HFFc6 (cell line): ENCODE measurements at regions not wholly inside any gene's neighbourhood (a gene's known extent, or its start where the extent isn't known, plus 50 kb on each side); places are given as distances from the start of the nearest gene placed in this dataset.

ENCODE experiments used
- DNase-seq: peaks from one replicate; pipeline ENCODE4 v3.0.0-alpha.2; 2018
- H3K27ac Mint-ChIP-seq: 2 replicates; pipeline ENCODE4 v1.8.0; 2020; ENCODE audit warnings: mild to moderate bottlenecking, mixed read lengths
- H3K27me3 Mint-ChIP-seq: 2 replicates; pipeline ENCODE4 v1.8.0; 2021; ENCODE audit warnings: mild to moderate bottlenecking, moderate library complexity, mixed read lengths; ENCODE audit not compliant: insufficient read depth
- H3K36me3 Mint-ChIP-seq: 2 replicates; pipeline ENCODE4 v1.8.0; 2021; ENCODE audit warnings: low read depth, mixed read lengths
- H3K4me1 Mint-ChIP-seq: 2 replicates; pipeline ENCODE4 v1.8.0; 2020; ENCODE audit warnings: low read depth, mixed read lengths
- H3K4me3 Mint-ChIP-seq: 2 replicates; pipeline ENCODE4 v1.8.0; 2020; ENCODE audit warnings: mild to moderate bottlenecking, moderate library complexity, mixed read lengths
- H3K9me3 Mint-ChIP-seq: 2 replicates; pipeline ENCODE4 v1.8.0; 2020; ENCODE audit warnings: mild to moderate bottlenecking, mixed read lengths
- TF ChIP-seq, protein P1 (sequence below): fragments of 200-600 bp; sonication (generic); IDR thresholded peaks from 2 replicates; pipeline ENCODE4 v1.5.0; 2021; ENCODE audit warnings: antibody characterized with exemption, mild to moderate bottlenecking

DNA sequence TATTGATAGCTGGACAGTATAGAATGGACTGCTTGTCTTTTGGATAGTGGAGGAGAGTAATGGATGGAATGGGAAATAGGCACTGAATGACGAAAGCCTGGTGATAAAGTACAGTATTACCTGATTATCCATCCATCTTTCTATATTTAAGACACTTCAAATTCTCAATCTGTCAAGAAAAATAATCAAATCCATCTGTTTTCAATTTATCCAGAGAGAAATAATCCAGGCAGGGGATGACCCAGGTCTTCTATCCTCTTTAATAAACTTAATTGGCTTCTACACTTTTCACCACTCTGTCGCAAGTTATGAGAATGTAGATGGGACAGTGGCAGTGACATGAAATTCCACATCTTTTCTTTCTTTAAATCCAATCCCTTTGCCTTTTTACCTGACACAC lies 420.3 kb upstream of the PDZRN3 start:
- TF ChIP-seq, protein P1, sequence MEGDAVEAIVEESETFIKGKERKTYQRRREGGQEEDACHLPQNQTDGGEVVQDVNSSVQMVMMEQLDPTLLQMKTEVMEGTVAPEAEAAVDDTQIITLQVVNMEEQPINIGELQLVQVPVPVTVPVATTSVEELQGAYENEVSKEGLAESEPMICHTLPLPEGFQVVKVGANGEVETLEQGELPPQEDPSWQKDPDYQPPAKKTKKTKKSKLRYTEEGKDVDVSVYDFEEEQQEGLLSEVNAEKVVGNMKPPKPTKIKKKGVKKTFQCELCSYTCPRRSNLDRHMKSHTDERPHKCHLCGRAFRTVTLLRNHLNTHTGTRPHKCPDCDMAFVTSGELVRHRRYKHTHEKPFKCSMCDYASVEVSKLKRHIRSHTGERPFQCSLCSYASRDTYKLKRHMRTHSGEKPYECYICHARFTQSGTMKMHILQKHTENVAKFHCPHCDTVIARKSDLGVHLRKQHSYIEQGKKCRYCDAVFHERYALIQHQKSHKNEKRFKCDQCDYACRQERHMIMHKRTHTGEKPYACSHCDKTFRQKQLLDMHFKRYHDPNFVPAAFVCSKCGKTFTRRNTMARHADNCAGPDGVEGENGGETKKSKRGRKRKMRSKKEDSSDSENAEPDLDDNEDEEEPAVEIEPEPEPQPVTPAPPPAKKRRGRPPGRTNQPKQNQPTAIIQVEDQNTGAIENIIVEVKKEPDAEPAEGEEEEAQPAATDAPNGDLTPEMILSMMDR, result no peak
- H3K27me3 Mint-ChIP-seq, result no peaks in the 10 kb centered on the region
- no peaks in the 10 kb centered on the region for H3K4me1 Mint-ChIP-seq
- no peak overlapping the region for H3K4me3 Mint-ChIP-seq
- no peak for DNase-seq
- H3K9me3 Mint-ChIP-seq, result no peaks in the 10 kb centered on the region
- H3K36me3 Mint-ChIP-seq, result no peaks in the 10 kb centered on the region
- H3K27ac Mint-ChIP-seq, result no peak overlapping the region

DNA sequence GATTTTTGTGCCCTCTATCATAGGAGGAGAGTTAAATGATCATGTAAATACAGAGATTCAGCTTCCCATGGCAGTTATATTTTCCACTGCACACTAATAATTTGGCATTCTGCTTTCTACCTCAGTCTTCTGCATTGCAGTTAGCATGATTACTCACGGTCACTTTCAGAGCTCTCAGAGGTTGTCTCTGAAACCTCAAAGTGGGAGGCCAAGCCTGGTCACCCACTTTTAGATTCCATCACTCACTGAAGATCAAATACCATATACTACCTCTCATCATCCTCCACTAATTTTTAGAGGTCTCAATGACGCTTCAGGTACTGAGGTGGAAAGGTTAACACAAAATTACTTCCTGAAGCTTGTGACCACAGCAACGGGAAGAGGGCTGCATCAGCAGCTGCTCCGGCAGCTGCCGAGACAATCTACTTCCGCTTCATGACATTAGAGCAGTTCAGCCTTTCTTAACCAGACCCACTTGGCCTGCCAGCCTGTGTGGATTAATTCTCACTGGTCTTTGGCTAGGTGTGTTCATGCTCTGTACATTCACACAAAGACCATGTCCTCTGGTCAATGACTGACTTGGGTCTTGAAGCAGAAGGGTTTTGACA lies 416.4 kb upstream of the PDZRN3 start:
- DNase-seq, result no peak
- no peak overlapping the region for H3K27ac Mint-ChIP-seq
- no peak overlapping the region for H3K4me3 Mint-ChIP-seq
- TF ChIP-seq, protein P1, result no peak
- peaks cover 2% of the 10 kb centered on the region; the same call in 1 of the 2 replicates for H3K27me3 Mint-ChIP-seq
- no peaks in the 10 kb centered on the region for H3K9me3 Mint-ChIP-seq
- H3K36me3 Mint-ChIP-seq, result no peaks in the 10 kb centered on the region
- no peaks in the 10 kb centered on the region for H3K4me1 Mint-ChIP-seq

DNA sequence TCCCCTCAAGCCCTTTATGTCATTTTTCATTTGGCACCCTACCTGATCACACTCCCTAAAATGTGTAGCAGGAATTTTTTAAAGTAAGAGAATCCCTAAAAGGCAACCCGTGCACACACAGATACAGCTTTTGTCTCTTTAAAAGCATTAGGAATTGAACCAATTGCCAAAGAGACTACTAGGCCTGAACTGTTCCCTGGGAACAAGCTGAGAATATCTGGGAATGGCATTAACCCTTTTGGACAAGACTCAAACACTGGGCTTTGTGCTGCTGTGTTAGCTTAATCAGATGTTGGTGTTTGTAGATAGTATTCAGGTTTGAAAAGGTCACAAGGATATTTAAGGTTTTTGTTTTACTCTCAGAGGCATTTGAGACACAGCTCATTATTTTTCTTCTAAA lies 414.4 kb upstream of the PDZRN3 start:
- Mint-ChIP-seq H3K27me3 (peaks cover 4% of the 10 kb centered on the region; the same call in 1 of the 2 replicates), H3K27ac (no peak overlapping the region)
- TF ChIP-seq, protein P1, result no peak

DNA sequence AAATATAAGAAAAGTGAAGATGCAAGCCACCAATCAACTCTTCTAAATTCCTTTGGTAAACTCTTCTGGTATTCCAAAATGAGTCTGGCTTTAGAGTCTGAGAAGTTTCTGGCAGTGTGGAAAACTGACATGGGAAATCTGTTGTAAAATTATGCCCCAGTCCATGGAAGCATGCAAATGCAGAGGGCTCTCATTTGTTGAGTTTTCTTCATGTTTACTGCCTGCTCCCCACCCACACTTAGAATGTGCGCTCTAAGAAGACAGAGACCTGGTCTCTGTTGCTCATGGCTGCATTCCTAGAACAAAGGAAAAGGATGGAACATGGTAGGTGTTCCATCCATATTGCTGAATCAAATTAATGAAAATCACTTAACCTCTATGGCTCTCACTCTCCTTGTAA lies 411.8 kb upstream of the PDZRN3 start:
- H3K9me3 Mint-ChIP-seq, result no peaks in the 10 kb centered on the region
- no peaks in the 10 kb centered on the region for H3K36me3 Mint-ChIP-seq
- peaks cover 4% of the 10 kb centered on the region; the same call in 1 of the 2 replicates for H3K27me3 Mint-ChIP-seq
- DNase-seq, result no peak
- H3K27ac Mint-ChIP-seq, result no peak overlapping the region
- TF ChIP-seq, protein P1, result no peak
- H3K4me3 Mint-ChIP-seq, result no peak overlapping the region
- H3K4me1 Mint-ChIP-seq, result no peaks in the 10 kb centered on the region

More for the DNA sequence above, 414.4 kb upstream of the PDZRN3 start:
- H3K4me3 Mint-ChIP-seq, result no peak overlapping the region
- no peak for DNase-seq
- no peaks in the 10 kb centered on the region for H3K9me3 Mint-ChIP-seq
- H3K4me1 Mint-ChIP-seq, result no peaks in the 10 kb centered on the region
- H3K36me3 Mint-ChIP-seq, result no peaks in the 10 kb centered on the region

DNA sequence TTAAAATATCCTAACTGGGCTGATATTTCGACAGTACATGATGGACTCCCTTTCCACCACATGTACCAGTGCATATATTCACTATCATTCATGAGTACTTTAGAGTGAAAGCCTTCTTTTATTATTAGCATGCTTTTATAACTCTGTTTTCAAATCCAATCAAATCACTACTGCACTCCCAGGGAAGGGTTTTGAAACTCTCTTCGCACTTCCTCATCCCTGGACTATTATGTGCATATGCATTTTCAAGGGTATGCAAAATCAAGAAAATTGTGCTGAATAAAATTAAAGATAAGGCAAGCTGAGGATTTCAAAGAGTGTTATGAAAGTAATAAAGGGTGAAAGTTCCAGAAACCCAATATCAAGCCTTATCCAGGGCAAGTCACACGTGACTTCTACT lies 411.4 kb upstream of the PDZRN3 start:
- H3K27ac Mint-ChIP-seq, result no peak overlapping the region
- no peaks in the 10 kb centered on the region for H3K4me1 Mint-ChIP-seq
- H3K27me3 Mint-ChIP-seq, result peaks cover 4% of the 10 kb centered on the region; the same call in 1 of the 2 replicates
- H3K36me3 Mint-ChIP-seq, result no peaks in the 10 kb centered on the region
- TF ChIP-seq, protein P1, result no peak
- no peak overlapping the region for H3K4me3 Mint-ChIP-seq
- no peak for DNase-seq
- no peaks in the 10 kb centered on the region for H3K9me3 Mint-ChIP-seq
